Glutamatergic neuron (in vitro differentiated cells): ENCODE measurements at regions not wholly inside any gene's neighbourhood (a gene's known extent, or its start where the extent isn't known, plus 50 kb on each side); places are given as distances from the start of the nearest gene placed in this dataset.

Experiments used
- DNase-seq: peaks from one replicate; pipeline ENCODE4 v3.0.0; 2022
- H3K27ac Mint-ChIP-seq: one replicate; pipeline ENCODE4 v1.8.0; 2020; ENCODE audit warnings: mild to moderate bottlenecking, mixed read lengths, inconsistent platforms; ENCODE audit not compliant: unreplicated experiment
- H3K27me3 Mint-ChIP-seq: one replicate; pipeline ENCODE4 v1.8.0; 2020; ENCODE audit warnings: mild to moderate bottlenecking, moderate library complexity, mixed read lengths, inconsistent platforms; ENCODE audit not compliant: unreplicated experiment
- H3K36me3 Mint-ChIP-seq: one replicate; pipeline ENCODE4 v1.8.0; 2020; ENCODE audit warnings: mild to moderate bottlenecking, mixed read lengths, inconsistent platforms; ENCODE audit not compliant: unreplicated experiment
- H3K4me1 Mint-ChIP-seq: one replicate; pipeline ENCODE4 v1.8.0; 2020; ENCODE audit warnings: mild to moderate bottlenecking, low read depth, mixed read lengths, inconsistent platforms; ENCODE audit not compliant: unreplicated experiment
- H3K4me3 Mint-ChIP-seq: one replicate; pipeline ENCODE4 v1.8.0; 2020; ENCODE audit warnings: mild to moderate bottlenecking, mixed read lengths, inconsistent platforms; ENCODE audit not compliant: unreplicated experiment
- H3K9me3 Mint-ChIP-seq: one replicate; pipeline ENCODE4 v1.8.0; 2020; ENCODE audit warnings: mild to moderate bottlenecking, moderate library complexity, mixed read lengths, inconsistent platforms; ENCODE audit not compliant: unreplicated experiment
- TF ChIP-seq, protein P1 (sequence below): fragments of 200-600 bp; sonication (generic); IDR thresholded peaks from one replicate; pipeline ENCODE4 v1.5.0; 2021; ENCODE audit not compliant: partially characterized antibody, unreplicated experiment

- no peak for DNase-seq
- TF ChIP-seq, protein P1, sequence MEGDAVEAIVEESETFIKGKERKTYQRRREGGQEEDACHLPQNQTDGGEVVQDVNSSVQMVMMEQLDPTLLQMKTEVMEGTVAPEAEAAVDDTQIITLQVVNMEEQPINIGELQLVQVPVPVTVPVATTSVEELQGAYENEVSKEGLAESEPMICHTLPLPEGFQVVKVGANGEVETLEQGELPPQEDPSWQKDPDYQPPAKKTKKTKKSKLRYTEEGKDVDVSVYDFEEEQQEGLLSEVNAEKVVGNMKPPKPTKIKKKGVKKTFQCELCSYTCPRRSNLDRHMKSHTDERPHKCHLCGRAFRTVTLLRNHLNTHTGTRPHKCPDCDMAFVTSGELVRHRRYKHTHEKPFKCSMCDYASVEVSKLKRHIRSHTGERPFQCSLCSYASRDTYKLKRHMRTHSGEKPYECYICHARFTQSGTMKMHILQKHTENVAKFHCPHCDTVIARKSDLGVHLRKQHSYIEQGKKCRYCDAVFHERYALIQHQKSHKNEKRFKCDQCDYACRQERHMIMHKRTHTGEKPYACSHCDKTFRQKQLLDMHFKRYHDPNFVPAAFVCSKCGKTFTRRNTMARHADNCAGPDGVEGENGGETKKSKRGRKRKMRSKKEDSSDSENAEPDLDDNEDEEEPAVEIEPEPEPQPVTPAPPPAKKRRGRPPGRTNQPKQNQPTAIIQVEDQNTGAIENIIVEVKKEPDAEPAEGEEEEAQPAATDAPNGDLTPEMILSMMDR = no peak
- H3K4me3 Mint-ChIP-seq = no peak overlapping the region
- H3K4me1 Mint-ChIP-seq = no peaks in the 10 kb centered on the region
- H3K36me3 Mint-ChIP-seq = no peaks in the 10 kb centered on the region
- H3K27ac Mint-ChIP-seq = no peak overlapping the region
- H3K27me3 Mint-ChIP-seq = no peaks in the 10 kb centered on the region
- no peaks in the 10 kb centered on the region for H3K9me3 Mint-ChIP-seq
Observed at GRCh38 chr3:146896711-146897110, 291.6 kb upstream of the PLSCR5 start.

GRCh38 chr3:146895026-146895749, 290.0 kb upstream of the PLSCR5 start:
- Mint-ChIP-seq H3K36me3 (no peaks in the 10 kb centered on the region), H3K4me3 (no peak overlapping the region), H3K9me3 (no peaks in the 10 kb centered on the region), H3K27me3 (no peaks in the 10 kb centered on the region), H3K27ac (no peak overlapping the region), H3K4me1 (no peaks in the 10 kb centered on the region)
- DNase-seq = no peak
- TF ChIP-seq, protein P1 = no peak

GRCh38 chr3:146894406-146894805, 289.3 kb upstream of the PLSCR5 start:
- Mint-ChIP-seq H3K36me3 (no peaks in the 10 kb centered on the region), H3K4me3 (no peak overlapping the region), H3K4me1 (no peaks in the 10 kb centered on the region), H3K27me3 (no peaks in the 10 kb centered on the region), H3K9me3 (no peaks in the 10 kb centered on the region), H3K27ac (no peak overlapping the region)
- TF ChIP-seq, protein P1 = no peak
- DNase-seq = no peak

DNA sequence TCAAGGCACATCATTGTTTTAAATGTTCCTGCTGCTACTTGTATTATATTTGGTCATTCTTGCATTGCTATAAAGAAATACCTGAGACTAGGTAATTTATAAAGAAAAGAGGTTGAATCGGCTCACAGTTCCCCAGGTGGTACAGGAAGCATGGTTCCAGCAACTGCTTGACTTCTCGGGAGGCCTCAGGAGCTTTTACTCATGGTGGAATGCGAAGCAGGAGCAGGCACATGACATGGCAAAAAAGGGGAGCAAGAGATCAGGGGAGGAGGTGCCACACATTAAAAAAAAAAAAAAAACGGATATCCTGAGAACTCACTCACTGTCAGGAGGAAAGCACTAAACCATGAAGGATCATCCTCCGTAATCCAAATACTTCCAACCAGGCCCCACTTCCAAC, 286.9 kb upstream of the PLSCR5 start:
- DNase-seq = no peak
- H3K36me3 Mint-ChIP-seq = no peaks in the 10 kb centered on the region
- no peaks in the 10 kb centered on the region for H3K27me3 Mint-ChIP-seq
- no peaks in the 10 kb centered on the region for H3K4me1 Mint-ChIP-seq
- no peaks in the 10 kb centered on the region for H3K9me3 Mint-ChIP-seq
- no peak overlapping the region for H3K27ac Mint-ChIP-seq
- TF ChIP-seq, protein P1 = no peak
- no peak overlapping the region for H3K4me3 Mint-ChIP-seq

DNA sequence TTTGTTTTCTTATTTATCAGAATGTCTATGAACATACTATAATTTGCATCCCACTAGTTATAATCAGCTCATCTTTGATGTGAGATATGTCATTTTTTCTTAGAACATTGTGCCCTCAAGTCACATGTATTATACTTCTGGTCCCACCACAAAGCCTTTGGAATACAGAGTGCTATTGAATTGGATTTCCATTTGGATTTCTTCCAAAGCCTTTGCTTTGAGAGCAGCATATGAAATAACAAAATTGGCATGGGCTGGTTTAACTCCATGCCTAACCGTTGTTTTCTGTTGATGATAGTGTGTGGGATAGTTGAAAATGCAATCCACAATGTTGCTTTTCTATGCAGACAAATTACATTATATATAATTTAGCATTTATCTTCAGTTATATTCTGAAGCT, 284.5 kb upstream of the PLSCR5 start:
- Mint-ChIP-seq H3K9me3 (no peaks in the 10 kb centered on the region), H3K36me3 (no peaks in the 10 kb centered on the region), H3K27me3 (no peaks in the 10 kb centered on the region), H3K4me1 (peaks cover 2% of the 10 kb centered on the region), H3K27ac (no peak overlapping the region), H3K4me3 (no peak overlapping the region)
- DNase-seq = no peak
- TF ChIP-seq, protein P1 = no peak
